ENCODE measurements at regions not wholly inside any gene's neighbourhood (a gene's known extent, or its start where the extent isn't known, plus 50 kb on each side); places are given as distances from the start of the nearest gene placed in this dataset.

- H3K4me1 Mint-ChIP-seq = peaks cover 0 to 5% (median 0%) of the 10 kb centered on the region in 7 donors
- Histone ChIP-seq H3K27me3 (ENCODE audit: control insufficient read depth in 2 of 2, insufficient read depth in 2 of 2, low read length in 2 of 2) (no peaks in the 10 kb centered on the region), H3K9me3 (ENCODE audit: control insufficient read depth in 2 of 3, low read length in 3 of 3) (no peaks in the 10 kb centered on the region), H3K4me3 (ENCODE audit: low read length) (no peak overlapping the region), H3K36me3 (ENCODE audit: control insufficient read depth in 2 of 3, insufficient read depth in 3 of 3, low read length in 3 of 3) (no peaks in the 10 kb centered on the region), H3K4me1 (ENCODE audit: control insufficient read depth in 2 of 2, insufficient read depth in 2 of 2, low read length in 2 of 2) (no peaks in the 10 kb centered on the region), H3K27ac (ENCODE audit: low read depth, low read length) (no peak overlapping the region)
- no peaks in the 10 kb centered on the region for H3K9me3 Mint-ChIP-seq
- ATAC-seq (no peak), DNase-seq (no peak)
- no peak overlapping the region for H3K4me3 Mint-ChIP-seq
- peaks cover 0 to 3% (median 0%) of the 10 kb centered on the region in 5 donors for H3K36me3 Mint-ChIP-seq
- no peak overlapping the region for H3K27ac Mint-ChIP-seq
- ChIA-PET POLR2A (no interaction called here), CTCF (no interaction called here)
- H3K27me3 Mint-ChIP-seq = peaks cover 0 to 31% (median 12%) of the 10 kb centered on the region in 5 donors
- intact Hi-C loops (cut with micrococcal nuclease) = loop anchor here in 1 of 2 donors (5.0 kb wide), 1 partner anchor 568 kb away; no protein-coding TSS in a partner anchor
Observed at GRCh38 chr1:221888801-221889200, 146.9 kb upstream of the DUSP10 start.

DNA sequence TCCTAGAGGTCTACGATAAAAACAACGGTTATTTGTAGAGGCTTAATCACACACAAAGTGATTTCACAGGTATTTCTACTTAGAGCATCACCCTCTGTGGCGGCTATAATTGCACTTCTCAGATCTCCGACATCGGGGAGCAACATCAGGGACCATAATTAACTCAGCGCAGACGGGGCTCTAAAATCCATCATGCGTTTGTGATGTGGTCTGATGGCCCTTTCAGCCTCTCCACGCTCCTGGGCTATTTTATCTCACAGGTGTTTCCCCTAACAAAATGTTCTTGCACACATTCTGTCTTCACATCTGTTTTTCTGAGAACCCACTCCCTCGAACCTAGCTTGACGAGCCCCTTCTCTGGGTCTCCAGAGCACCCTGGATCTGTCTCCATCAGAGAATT, 146.3 kb upstream of the DUSP10 start:
- ATAC-seq (no peak), DNase-seq (no peak)
- peaks cover 0 to 2% (median 0%) of the 10 kb centered on the region in 11 donors for H3K9me3 Mint-ChIP-seq
- H3K27ac ChIP-seq (ENCODE audit: low read depth, low read length) = no peak overlapping the region
- H3K4me3 ChIP-seq (ENCODE audit: low read length) = no peak overlapping the region
- intact Hi-C loops (cut with micrococcal nuclease) = loop anchor here in 1 of 2 donors (5.0 kb wide), 1 partner anchor 569 kb away; no protein-coding TSS in a partner anchor
- ChIA-PET CTCF (no interaction called here), POLR2A (no interaction called here)
- peaks cover 0 to 5% (median 0%) of the 10 kb centered on the region in 7 donors for H3K4me1 Mint-ChIP-seq
- H3K27me3 ChIP-seq (ENCODE audit: control insufficient read depth in 2 of 2, insufficient read depth in 2 of 2, low read length in 2 of 2) = no peaks in the 10 kb centered on the region
- H3K4me1 ChIP-seq (ENCODE audit: control insufficient read depth in 2 of 2, insufficient read depth in 2 of 2, low read length in 2 of 2) = no peaks in the 10 kb centered on the region
- H3K36me3 Mint-ChIP-seq = peaks cover 0 to 3% (median 0%) of the 10 kb centered on the region in 5 donors
- peaks cover 0 to 27% (median 12%) of the 10 kb centered on the region in 5 donors for H3K27me3 Mint-ChIP-seq
- no peaks in the 10 kb centered on the region for H3K36me3 ChIP-seq (ENCODE audit: control insufficient read depth in 2 of 3, insufficient read depth in 3 of 3, low read length in 3 of 3)
- no peaks in the 10 kb centered on the region for H3K9me3 ChIP-seq (ENCODE audit: control insufficient read depth in 2 of 3, low read length in 3 of 3)
- no peak overlapping the region for H3K27ac Mint-ChIP-seq
- no peak overlapping the region for H3K4me3 Mint-ChIP-seq

- DNase-seq (no peak), ATAC-seq (no peak)
- POLR2A ChIA-PET = no interaction called here
- Mint-ChIP-seq H3K9me3 (peaks cover 0 to 2% (median 0%) of the 10 kb centered on the region in 11 donors), H3K4me3 (no peak overlapping the region), H3K4me1 (peaks cover 0 to 5% (median 0%) of the 10 kb centered on the region in 7 donors), H3K27me3 (peaks cover 0 to 27% (median 12%) of the 10 kb centered on the region in 5 donors), H3K27ac (no peak overlapping the region), H3K36me3 (peaks cover 0 to 3% (median 0%) of the 10 kb centered on the region in 5 donors)
- H3K27me3 ChIP-seq (ENCODE audit: control insufficient read depth in 2 of 2, insufficient read depth in 2 of 2, low read length in 2 of 2) = no peaks in the 10 kb centered on the region
- H3K27ac ChIP-seq (ENCODE audit: low read depth, low read length) = no peak overlapping the region
- CTCF ChIA-PET = no interaction called here
- intact Hi-C loops (cut with micrococcal nuclease) = loop anchor here in 1 of 2 donors (5.0 kb wide), 1 partner anchor 570 kb away; no protein-coding TSS in a partner anchor
- H3K9me3 ChIP-seq (ENCODE audit: control insufficient read depth in 2 of 3, low read length in 3 of 3) = no peaks in the 10 kb centered on the region
- H3K4me3 ChIP-seq (ENCODE audit: low read length) = no peak overlapping the region
- no peaks in the 10 kb centered on the region for H3K36me3 ChIP-seq (ENCODE audit: control insufficient read depth in 2 of 3, insufficient read depth in 3 of 3, low read length in 3 of 3)
- H3K4me1 ChIP-seq (ENCODE audit: control insufficient read depth in 2 of 2, insufficient read depth in 2 of 2, low read length in 2 of 2) = no peaks in the 10 kb centered on the region
Observed at GRCh38 chr1:221887758-221888157, 145.9 kb upstream of the DUSP10 start.

- Histone ChIP-seq H3K4me1 (ENCODE audit: control insufficient read depth in 2 of 2, insufficient read depth in 2 of 2, low read length in 2 of 2) (no peaks in the 10 kb centered on the region), H3K36me3 (ENCODE audit: control insufficient read depth in 2 of 3, insufficient read depth in 3 of 3, low read length in 3 of 3) (no peaks in the 10 kb centered on the region), H3K27ac (ENCODE audit: low read depth, low read length) (no peak overlapping the region), H3K9me3 (ENCODE audit: control insufficient read depth in 2 of 3, low read length in 3 of 3) (no peaks in the 10 kb centered on the region), H3K27me3 (ENCODE audit: control insufficient read depth in 2 of 2, insufficient read depth in 2 of 2, low read length in 2 of 2) (no peaks in the 10 kb centered on the region), H3K4me3 (ENCODE audit: low read length) (no peak overlapping the region)
- no peak overlapping the region for H3K4me3 Mint-ChIP-seq
- peaks cover 0 to 2% (median 0%) of the 10 kb centered on the region in 11 donors for H3K9me3 Mint-ChIP-seq
- H3K27ac Mint-ChIP-seq = no peak overlapping the region
- H3K27me3 Mint-ChIP-seq = peaks cover 0 to 27% (median 12%) of the 10 kb centered on the region in 5 donors
- intact Hi-C loops (cut with micrococcal nuclease) = loop anchor here in 1 of 2 donors (5.0 kb wide), 1 partner anchor 570 kb away; no protein-coding TSS in a partner anchor
- ChIA-PET CTCF (no interaction called here), POLR2A (no interaction called here)
- ATAC-seq (no peak), DNase-seq (no peak)
- peaks cover 0 to 3% (median 0%) of the 10 kb centered on the region in 5 donors for H3K36me3 Mint-ChIP-seq
- H3K4me1 Mint-ChIP-seq = peaks cover 0 to 5% (median 0%) of the 10 kb centered on the region in 7 donors
Observed at GRCh38 chr1:221887415-221887746, 145.5 kb upstream of the DUSP10 start.

GRCh38 chr1:221886743-221887414, 145.0 kb upstream of the DUSP10 start:
- Mint-ChIP-seq H3K9me3 (peaks cover 0 to 2% (median 0%) of the 10 kb centered on the region in 11 donors), H3K4me3 (no peak overlapping the region), H3K27me3 (peaks cover 0 to 27% (median 12%) of the 10 kb centered on the region in 5 donors), H3K27ac (no peak overlapping the region), H3K36me3 (peaks cover 0 to 3% (median 0%) of the 10 kb centered on the region in 5 donors), H3K4me1 (peaks cover 0 to 5% (median 0%) of the 10 kb centered on the region in 7 donors)
- Histone ChIP-seq H3K9me3 (ENCODE audit: control insufficient read depth in 2 of 3, low read length in 3 of 3) (no peaks in the 10 kb centered on the region), H3K27me3 (ENCODE audit: control insufficient read depth in 2 of 2, insufficient read depth in 2 of 2, low read length in 2 of 2) (no peaks in the 10 kb centered on the region), H3K27ac (ENCODE audit: low read depth, low read length) (no peak overlapping the region), H3K4me3 (ENCODE audit: low read length) (no peak overlapping the region), H3K4me1 (ENCODE audit: control insufficient read depth in 2 of 2, insufficient read depth in 2 of 2, low read length in 2 of 2) (no peaks in the 10 kb centered on the region), H3K36me3 (ENCODE audit: control insufficient read depth in 2 of 3, insufficient read depth in 3 of 3, low read length in 3 of 3) (no peaks in the 10 kb centered on the region)
- DNase-seq (no peak), ATAC-seq (no peak)
- intact Hi-C loops (cut with micrococcal nuclease) = loop anchor here in 1 of 2 donors (5.0 kb wide), 1 partner anchor 570 kb away; no protein-coding TSS in a partner anchor
- ChIA-PET POLR2A (no interaction called here), CTCF (no interaction called here)

GRCh38 chr1:221886311-221886710, 144.4 kb upstream of the DUSP10 start:
- H3K27me3 ChIP-seq (ENCODE audit: control insufficient read depth in 2 of 2, insufficient read depth in 2 of 2, low read length in 2 of 2) = no peaks in the 10 kb centered on the region
- H3K4me3 ChIP-seq (ENCODE audit: low read length) = no peak overlapping the region
- no peaks in the 10 kb centered on the region for H3K9me3 ChIP-seq (ENCODE audit: control insufficient read depth in 2 of 3, low read length in 3 of 3)
- H3K9me3 Mint-ChIP-seq = peaks cover 0 to 2% (median 0%) of the 10 kb centered on the region in 11 donors
- no peaks in the 10 kb centered on the region for H3K36me3 ChIP-seq (ENCODE audit: control insufficient read depth in 2 of 3, insufficient read depth in 3 of 3, low read length in 3 of 3)
- H3K4me3 Mint-ChIP-seq = no peak overlapping the region
- H3K4me1 Mint-ChIP-seq = peaks cover 0 to 5% (median 0%) of the 10 kb centered on the region in 7 donors
- H3K4me1 ChIP-seq (ENCODE audit: control insufficient read depth in 2 of 2, insufficient read depth in 2 of 2, low read length in 2 of 2) = no peaks in the 10 kb centered on the region
- no peak for ATAC-seq
- DNase-seq = no peak
- no peak overlapping the region for H3K27ac ChIP-seq (ENCODE audit: low read depth, low read length)
- ChIA-PET POLR2A (no interaction called here), CTCF (interaction anchor here (0.7 kb wide), 1 partner anchor 428 kb away, joined by 3 read pairs; no protein-coding TSS in a partner anchor)
- H3K36me3 Mint-ChIP-seq = peaks cover 0 to 3% (median 0%) of the 10 kb centered on the region in 5 donors
- no peak overlapping the region for H3K27ac Mint-ChIP-seq
- intact Hi-C loops (cut with micrococcal nuclease) = loop anchor here in 1 of 2 donors (5.0 kb wide), 1 partner anchor 571 kb away; no protein-coding TSS in a partner anchor
- peaks cover 0 to 27% (median 12%) of the 10 kb centered on the region in 5 donors for H3K27me3 Mint-ChIP-seq

Data from naive thymus-derived CD4-positive, alpha-beta T cell (primary cell).